ENCODE measurements at regions not wholly inside any gene's neighbourhood (a gene's known extent, or its start where the extent isn't known, plus 50 kb on each side); places are given as distances from the start of the nearest gene placed in this dataset.

GRCh38 chr2:239762655-239763269, 262.4 kb downstream of the NDUFA10 start:
- no peak overlapping the region for H3K9ac ChIP-seq (ENCODE audit: control insufficient read depth, insufficient read depth, low read length)
- 48% methylated on average over 14 of the region's 14 CpGs for WGBS (ENCODE audit: insufficient coverage, insufficient replicate concordance, low lambda C conversion rate, missing lambda C conversion rate)
- CTCF ChIA-PET: no interaction called here
- in situ Hi-C loops (cut with MboI): no loop called here
- H3K4me3 ChIP-seq: no peak overlapping the region
- intact Hi-C loops (cut with micrococcal nuclease; ENCODE audit: unreplicated experiment): no loop called here
- no peaks in the 10 kb centered on the region for H3K36me3 ChIP-seq (ENCODE audit: control insufficient read depth in 2 of 2, insufficient read depth in 2 of 2, low read length in 1 of 2)
- H2AFZ ChIP-seq (ENCODE audit: control insufficient read depth, low read depth, low read length): no peak overlapping the region
- H3K4me2 ChIP-seq (ENCODE audit: control insufficient read depth, insufficient read depth): no peak overlapping the region
- no peaks in the 10 kb centered on the region for H3K4me1 ChIP-seq (ENCODE audit: control insufficient read depth, insufficient read depth, low read length)
- RAD21 ChIA-PET (ENCODE audit: unreplicated experiment): no interaction called here
- POLR2A ChIA-PET: no interaction called here
- H3K9me3 ChIP-seq (replicated peaks; ENCODE audit: control insufficient read depth, insufficient read depth, low read length): no peaks in the 10 kb centered on the region
- DNase-seq (ENCODE audit: low read depth, low spot score): no peak
- BruUV-seq (replicated peaks): no TSS peak
- H4K20me1 ChIP-seq (ENCODE audit: control insufficient read depth, insufficient read depth): no peaks in the 10 kb centered on the region
- SMC1A ChIA-PET (ENCODE audit: uncharacterized antibody, unreplicated experiment): no interaction called here
- no peaks in the 10 kb centered on the region; a peak in 1 of 4 replicates for H3K27me3 ChIP-seq (replicated peaks in 1 of 2; ENCODE audit: control insufficient read depth in 2 of 2, insufficient read depth in 2 of 2, low read length in 1 of 2)
- FAIRE-seq: no peak
- H3K27ac ChIP-seq (ENCODE audit: control insufficient read depth, insufficient read depth): no peak overlapping the region
- no peaks in the 10 kb centered on the region for H3K79me2 ChIP-seq (ENCODE audit: control insufficient read depth, insufficient read depth, low read length)
- ATAC-seq: no peak
- no peak for TF ChIP-seq ZNF217 (IDR thresholded peaks at IDR 0.05)
- TF ChIP-seq HSF1 (IDR thresholded peaks at IDR 0.05; ENCODE audit: low read depth, low read length): no peak
- no peak for TF ChIP-seq SMC3 (IDR thresholded peaks at IDR 0.05; ENCODE audit: borderline replicate concordance, low read length)
- TF ChIP-seq, protein P1, sequence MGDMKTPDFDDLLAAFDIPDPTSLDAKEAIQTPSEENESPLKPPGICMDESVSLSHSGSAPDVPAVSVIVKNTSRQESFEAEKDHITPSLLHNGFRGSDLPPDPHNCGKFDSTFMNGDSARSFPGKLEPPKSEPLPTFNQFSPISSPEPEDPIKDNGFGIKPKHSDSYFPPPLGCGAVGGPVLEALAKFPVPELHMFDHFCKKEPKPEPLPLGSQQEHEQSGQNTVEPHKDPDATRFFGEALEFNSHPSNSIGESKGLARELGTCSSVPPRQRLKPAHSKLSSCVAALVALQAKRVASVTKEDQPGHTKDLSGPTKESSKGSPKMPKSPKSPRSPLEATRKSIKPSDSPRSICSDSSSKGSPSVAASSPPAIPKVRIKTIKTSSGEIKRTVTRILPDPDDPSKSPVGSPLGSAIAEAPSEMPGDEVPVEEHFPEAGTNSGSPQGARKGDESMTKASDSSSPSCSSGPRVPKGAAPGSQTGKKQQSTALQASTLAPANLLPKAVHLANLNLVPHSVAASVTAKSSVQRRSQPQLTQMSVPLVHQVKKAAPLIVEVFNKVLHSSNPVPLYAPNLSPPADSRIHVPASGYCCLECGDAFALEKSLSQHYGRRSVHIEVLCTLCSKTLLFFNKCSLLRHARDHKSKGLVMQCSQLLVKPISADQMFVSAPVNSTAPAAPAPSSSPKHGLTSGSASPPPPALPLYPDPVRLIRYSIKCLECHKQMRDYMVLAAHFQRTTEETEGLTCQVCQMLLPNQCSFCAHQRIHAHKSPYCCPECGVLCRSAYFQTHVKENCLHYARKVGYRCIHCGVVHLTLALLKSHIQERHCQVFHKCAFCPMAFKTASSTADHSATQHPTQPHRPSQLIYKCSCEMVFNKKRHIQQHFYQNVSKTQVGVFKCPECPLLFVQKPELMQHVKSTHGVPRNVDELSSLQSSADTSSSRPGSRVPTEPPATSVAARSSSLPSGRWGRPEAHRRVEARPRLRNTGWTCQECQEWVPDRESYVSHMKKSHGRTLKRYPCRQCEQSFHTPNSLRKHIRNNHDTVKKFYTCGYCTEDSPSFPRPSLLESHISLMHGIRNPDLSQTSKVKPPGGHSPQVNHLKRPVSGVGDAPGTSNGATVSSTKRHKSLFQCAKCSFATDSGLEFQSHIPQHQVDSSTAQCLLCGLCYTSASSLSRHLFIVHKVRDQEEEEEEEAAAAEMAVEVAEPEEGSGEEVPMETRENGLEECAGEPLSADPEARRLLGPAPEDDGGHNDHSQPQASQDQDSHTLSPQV (IDR thresholded peaks at IDR 0.05): no peak
- no peak for TF ChIP-seq GATAD2B (conservative IDR thresholded peaks at IDR 0.05; ENCODE audit: low read depth)
- TF ChIP-seq, protein P2, sequence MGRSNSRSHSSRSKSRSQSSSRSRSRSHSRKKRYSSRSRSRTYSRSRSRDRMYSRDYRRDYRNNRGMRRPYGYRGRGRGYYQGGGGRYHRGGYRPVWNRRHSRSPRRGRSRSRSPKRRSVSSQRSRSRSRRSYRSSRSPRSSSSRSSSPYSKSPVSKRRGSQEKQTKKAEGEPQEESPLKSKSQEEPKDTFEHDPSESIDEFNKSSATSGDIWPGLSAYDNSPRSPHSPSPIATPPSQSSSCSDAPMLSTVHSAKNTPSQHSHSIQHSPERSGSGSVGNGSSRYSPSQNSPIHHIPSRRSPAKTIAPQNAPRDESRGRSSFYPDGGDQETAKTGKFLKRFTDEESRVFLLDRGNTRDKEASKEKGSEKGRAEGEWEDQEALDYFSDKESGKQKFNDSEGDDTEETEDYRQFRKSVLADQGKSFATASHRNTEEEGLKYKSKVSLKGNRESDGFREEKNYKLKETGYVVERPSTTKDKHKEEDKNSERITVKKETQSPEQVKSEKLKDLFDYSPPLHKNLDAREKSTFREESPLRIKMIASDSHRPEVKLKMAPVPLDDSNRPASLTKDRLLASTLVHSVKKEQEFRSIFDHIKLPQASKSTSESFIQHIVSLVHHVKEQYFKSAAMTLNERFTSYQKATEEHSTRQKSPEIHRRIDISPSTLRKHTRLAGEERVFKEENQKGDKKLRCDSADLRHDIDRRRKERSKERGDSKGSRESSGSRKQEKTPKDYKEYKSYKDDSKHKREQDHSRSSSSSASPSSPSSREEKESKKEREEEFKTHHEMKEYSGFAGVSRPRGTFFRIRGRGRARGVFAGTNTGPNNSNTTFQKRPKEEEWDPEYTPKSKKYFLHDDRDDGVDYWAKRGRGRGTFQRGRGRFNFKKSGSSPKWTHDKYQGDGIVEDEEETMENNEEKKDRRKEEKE (IDR thresholded peaks at IDR 0.05): no peak
- no peak for TF ChIP-seq NFYB (IDR thresholded peaks at IDR 0.05; ENCODE audit: insufficient read depth, low read depth, low read length)
- no peak for TF ChIP-seq YY1 (IDR thresholded peaks at IDR 0.05; ENCODE audit: low read depth, low read length)
- TF ChIP-seq HCFC1 (IDR thresholded peaks at IDR 0.05; ENCODE audit: low read length): no peak
- no peak for TF ChIP-seq CUX1 (IDR thresholded peaks at IDR 0.05; ENCODE audit: insufficient replicate concordance, low read depth, low read length)
- no peak for TF ChIP-seq SMAD5 (IDR thresholded peaks at IDR 0.05; ENCODE audit: low read depth)

All from GM12878 (cell line).